Glomerular visceral epithelial cell (primary cell): ENCODE measurements at regions not wholly inside any gene's neighbourhood (a gene's known extent, or its start where the extent isn't known, plus 50 kb on each side); places are given as distances from the start of the nearest gene placed in this dataset.
"Not testable (repeated sequence)": the region's sequence is repeated elsewhere in the genome, so short reads cannot be mapped to it uniquely, and the experiment has no call there.

Source experiments
- DNase-seq: peaks from one replicate; pipeline ENCODE4 v3.0.0-alpha.2; 2016; ENCODE audit errors: extremely low spot score

GRCh38 chr4:82301390-82301789, 72.4 kb downstream of the HNRNPD start:
- DNase-seq: not testable (repeated sequence)

DNA sequence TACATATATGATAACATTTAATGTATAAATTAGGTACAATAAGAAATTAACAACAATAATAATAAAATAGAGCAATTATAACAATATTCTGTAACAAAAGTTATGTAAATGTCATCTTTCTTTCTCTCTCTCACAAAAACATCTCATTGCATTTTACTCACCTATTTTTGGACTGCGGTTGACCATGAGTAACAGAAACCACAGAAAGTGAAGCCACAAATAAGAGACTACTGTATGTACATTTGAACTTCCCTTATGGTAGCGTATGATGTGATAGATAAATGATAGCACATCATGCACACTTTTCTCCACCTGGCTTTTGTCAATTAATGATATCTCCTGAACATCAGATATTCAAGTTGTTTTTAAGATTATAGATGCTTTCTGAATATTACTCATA, 80.5 kb downstream of the HNRNPD start:
- DNase-seq: peak; percentile 29

DNA sequence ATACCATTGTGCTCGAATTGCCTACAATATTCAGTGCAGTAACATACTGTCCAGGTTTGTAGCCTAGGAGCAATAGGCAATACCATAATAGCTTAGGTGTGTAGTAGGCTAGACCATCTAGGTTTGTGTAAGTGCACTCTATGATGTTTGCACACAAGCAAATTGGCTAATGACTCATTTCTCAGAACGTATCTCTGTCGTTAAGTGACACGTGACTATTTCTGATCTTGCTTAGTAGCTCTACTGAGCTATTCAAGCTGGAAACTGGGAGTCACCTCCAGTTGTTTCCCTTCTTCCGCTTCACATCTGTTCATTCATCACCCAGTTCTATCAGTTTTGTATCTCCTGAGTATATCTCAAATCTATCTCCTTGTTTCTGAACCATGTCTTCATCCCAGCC, 86.1 kb downstream of the HNRNPD start:
- no peak for DNase-seq

DNA sequence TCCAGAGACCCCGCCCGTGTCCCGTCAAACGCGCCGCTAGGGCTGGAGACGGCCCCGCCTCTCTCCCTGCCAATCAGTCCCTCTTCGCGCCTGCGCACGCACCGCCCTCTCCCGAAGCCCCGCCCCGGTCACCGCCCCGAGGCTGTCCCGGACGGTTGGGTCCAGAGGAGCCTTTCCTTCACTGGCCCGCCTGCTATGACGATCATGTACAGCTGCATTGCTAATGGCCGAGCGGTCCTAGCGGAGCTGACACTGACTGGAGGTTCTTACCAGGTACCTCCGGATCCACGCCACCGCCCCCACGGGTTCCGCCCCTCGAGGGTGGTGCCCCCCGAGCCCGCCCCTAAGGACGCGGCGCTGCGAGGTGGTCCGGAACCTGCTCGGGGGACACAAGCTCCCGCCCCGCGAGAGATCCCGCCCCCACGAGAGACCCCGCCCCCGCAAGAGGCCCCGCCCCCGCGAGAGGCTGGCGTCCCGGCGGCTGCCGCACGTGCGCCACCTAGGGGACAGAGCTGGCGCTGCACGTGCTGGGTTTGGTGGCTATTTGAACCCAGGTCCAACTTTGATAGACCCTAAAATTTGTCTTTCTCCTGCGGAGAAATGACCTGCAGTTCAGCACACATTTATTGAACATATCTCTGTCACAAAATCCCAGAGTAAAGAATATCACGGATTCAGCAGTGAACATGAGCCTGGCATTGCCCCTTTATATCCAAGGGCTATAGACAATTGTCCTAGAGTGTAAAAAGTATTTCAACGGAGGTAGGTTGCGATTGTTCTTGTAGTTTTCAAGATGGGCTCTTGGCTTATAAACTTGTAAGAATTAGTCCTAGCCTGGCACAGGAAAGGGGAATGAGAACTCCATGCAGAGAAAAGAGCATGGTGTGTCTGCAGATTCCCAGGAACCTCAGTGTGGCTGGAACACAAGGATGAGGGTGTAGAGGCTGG, 88.7 kb downstream of the HNRNPD start:
- peak; percentile 100 for DNase-seq

GRCh38 chr4:82284475-82284857, 89.3 kb downstream of the HNRNPD start:
- DNase-seq: no peak

DNA sequence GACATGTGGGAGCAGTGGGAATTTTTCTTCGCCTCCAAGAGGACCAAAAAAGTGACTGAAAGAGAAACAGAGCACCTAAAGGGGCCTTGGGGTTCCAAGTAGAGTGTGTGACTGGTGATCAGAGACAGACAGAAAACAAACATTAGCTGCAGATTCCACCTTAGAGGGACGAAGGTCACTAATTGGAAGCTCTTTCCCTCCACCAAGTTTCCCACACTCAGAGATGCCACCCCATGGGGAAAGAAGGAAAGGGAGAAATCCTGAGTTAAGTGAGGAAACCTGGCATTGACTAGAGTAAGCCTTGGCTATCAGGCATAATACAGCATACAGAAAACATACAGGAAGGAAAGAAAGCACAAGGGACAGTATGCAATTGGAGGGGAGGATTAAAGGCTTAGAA, 90.9 kb downstream of the HNRNPD start:
- DNase-seq: no peak

GRCh38 chr4:82279550-82279949, 94.2 kb downstream of the HNRNPD start:
- DNase-seq: not testable (repeated sequence)

- DNase-seq: no peak
Measured at GRCh38 chr4:82276332-82276640, 97.5 kb downstream of the HNRNPD start.

DNA sequence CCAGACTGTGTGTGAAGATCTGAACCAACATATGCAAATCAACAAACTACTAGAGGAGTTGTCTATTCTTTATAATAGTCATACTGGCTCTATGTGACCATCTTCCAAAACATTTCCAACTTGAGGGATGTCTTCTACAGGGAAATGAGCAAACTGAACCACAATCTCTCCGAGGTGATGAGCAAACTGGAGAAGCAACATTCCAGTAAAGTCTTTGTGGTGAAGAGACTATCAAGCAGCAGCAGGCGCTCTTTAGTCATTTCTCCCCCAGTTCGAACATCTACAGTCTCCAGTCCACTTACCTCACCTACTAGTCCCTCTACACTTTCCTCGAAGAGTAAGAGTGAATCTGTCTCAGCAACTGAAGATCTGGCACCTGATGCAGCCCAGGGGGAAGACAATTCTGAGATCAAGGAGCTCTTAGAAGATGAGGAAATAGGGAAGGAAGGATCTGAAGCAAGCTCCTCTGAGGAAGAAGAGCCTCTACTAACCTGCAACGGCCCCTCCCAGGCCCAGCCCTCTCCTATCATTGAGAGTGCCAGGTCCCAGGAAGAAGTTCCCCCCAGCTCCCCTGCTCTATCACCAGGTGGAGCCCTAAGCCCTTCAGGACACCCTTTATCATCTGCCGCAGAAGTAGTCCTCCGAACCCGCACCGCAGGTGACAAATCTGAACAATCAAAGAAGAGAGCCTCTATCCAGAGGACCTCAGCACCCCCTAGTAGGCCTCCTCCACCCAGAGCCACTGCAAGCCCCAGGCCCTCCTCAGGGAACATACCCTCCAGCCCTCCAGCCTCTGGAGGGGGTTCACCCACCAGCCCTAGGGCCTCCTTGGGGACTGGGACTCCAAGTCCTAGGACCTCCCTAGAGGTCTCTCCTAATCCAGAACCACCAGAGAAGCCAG, 98.1 kb downstream of the HNRNPD start:
- no peak for DNase-seq

GRCh38 chr4:82274700-82275099, 99.1 kb downstream of the HNRNPD start:
- not testable (repeated sequence) for DNase-seq

GRCh38 chr4:82272523-82272922, 101.3 kb downstream of the HNRNPD start:
- DNase-seq: not testable (repeated sequence)

DNA sequence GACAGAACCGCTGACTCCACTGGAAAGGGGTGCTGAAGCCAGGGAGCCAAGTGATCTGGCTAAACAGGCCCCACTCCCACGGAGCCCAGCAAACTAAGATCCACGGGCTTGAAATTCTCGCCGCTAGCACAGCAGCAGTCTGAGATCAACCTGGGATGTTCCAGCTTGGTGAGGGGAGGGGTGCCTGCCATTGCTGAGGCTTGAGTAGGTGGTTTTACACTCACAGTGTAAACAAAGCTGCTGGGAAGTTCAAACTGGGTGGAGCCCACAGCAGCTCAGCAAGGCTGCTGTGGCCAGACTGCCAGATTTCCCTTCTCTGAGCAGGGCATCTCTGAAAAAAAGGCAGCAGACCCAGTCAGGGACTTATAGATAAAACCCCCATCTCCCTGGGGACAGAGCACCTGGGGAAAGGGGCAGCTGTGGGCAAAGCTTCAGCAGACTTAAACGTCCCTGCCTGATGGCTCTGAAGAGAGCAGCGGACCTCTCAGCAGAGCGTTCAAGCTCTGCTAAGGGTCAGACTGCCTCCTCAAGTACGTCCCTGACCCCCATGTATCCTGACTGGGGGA, 101.8 kb downstream of the HNRNPD start:
- not testable (repeated sequence) for DNase-seq

GRCh38 chr4:82268826-82269193, 105.0 kb downstream of the HNRNPD start:
- no peak for DNase-seq

DNA sequence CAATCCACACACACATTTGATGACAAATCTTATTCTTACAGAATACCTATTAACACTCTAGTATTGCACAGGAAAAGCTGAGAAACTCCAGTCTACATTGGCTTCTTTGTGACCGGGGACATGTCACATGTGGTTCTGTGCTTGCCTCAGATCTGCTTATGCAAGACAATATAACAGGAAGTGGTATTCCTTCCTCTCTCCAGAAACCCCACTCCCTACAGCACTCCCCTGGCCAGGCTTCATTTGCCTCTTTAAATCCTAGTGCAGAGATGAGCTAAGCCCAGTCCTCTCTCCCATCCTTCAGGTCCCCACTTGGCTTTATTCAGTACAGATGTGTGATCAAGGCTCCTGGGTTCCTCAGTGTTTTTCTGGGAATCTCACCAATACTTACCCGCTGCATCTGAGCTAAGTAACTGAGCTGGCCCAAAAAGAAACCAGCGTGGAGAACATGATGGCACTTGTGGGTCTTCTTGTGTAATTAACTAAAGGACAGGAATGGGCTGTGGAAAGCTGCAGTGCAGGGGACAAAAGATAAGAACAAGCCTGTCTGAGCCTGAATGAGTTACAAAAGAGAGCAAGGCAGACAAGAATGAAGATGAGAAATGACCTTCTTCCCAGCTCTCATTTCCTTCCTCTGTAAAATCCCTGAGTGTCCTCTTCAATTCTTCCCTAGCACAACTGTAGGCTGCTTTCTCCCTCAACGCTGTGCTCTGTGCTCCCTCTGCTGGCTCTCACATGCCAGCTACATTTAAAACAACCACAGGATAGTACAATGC, 105.6 kb downstream of the HNRNPD start:
- DNase-seq: peak; percentile 55

GRCh38 chr4:82267506-82267905, 106.3 kb downstream of the HNRNPD start:
- DNase-seq: no peak

- no peak for DNase-seq
Measured at GRCh38 chr4:82266345-82266744, 107.4 kb downstream of the HNRNPD start.

GRCh38 chr4:82261084-82261483, 112.7 kb downstream of the HNRNPD start:
- no peak for DNase-seq

- DNase-seq: no peak
Measured at GRCh38 chr4:82260632-82261031, 113.2 kb downstream of the HNRNPD start.

GRCh38 chr4:82256718-82257117, 117.1 kb downstream of the HNRNPD start:
- no peak for DNase-seq

DNA sequence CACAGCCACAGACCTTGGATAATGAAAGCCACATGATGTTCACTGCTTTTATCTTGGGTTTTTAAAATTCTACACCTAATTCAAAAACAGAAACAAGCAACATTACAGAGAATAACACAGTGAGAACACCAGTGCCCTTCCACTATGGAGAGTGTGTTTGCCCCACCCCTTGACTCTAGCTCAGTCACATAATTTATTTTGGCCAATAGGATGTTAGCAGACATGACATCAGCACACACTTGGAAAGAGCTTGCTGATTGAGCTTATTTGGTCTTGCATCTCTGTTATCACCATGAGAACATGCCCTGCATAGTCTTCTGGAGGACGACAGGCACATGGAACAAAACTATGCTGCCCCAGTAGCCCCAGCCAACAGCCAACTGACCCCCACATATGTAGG, 118.1 kb downstream of the HNRNPD start:
- no peak for DNase-seq

GRCh38 chr4:82248903-82249632, 124.7 kb downstream of the HNRNPD start:
- no peak for DNase-seq
